H9 (cell line): ENCODE measurements at regions not wholly inside any gene's neighbourhood (a gene's known extent, or its start where the extent isn't known, plus 50 kb on each side); places are given as distances from the start of the nearest gene placed in this dataset.
A peak's percentile ranks its signal among the peaks of the same experiment; 100 is the strongest.

Experiments
- DNase-seq: peaks from one replicate; pipeline ENCODE4 v3.0.0-alpha.2; 2017
- H2AFZ ChIP-seq: one replicate; pipeline ENCODE4 v1.6.1; 2013; ENCODE audit warnings: mild to moderate bottlenecking, low read length, control low read depth, moderate library complexity
- H2AK5ac ChIP-seq: 2 replicates; pipeline ENCODE4 v1.6.1; 2013; ENCODE audit warnings: low read length, control low read depth, mixed read lengths; ENCODE audit not compliant: insufficient read length
- H2BK120ac ChIP-seq: one replicate; pipeline ENCODE4 v1.6.1; 2013; ENCODE audit warnings: low read depth, mild to moderate bottlenecking, low read length, control low read depth, inconsistent platforms; ENCODE audit not compliant: poor library complexity, severe bottlenecking
- H2BK12ac ChIP-seq: 2 replicates; pipeline ENCODE4 v1.6.1; 2013; ENCODE audit warnings: low read length, control low read depth, mixed read lengths, low read depth; ENCODE audit not compliant: insufficient read length
- H2BK15ac ChIP-seq: 2 replicates; pipeline ENCODE4 v1.6.1; 2013; ENCODE audit warnings: low read depth, low read length, control low read depth
- H2BK20ac ChIP-seq: one replicate; pipeline ENCODE4 v1.6.1; 2013; ENCODE audit warnings: low read depth, mild to moderate bottlenecking, low read length, control low read depth, inconsistent platforms; ENCODE audit not compliant: poor library complexity, severe bottlenecking
- H2BK5ac ChIP-seq: 2 replicates; pipeline ENCODE4 v1.6.1; 2013; ENCODE audit warnings: low read length, control low read depth, mixed read lengths; ENCODE audit not compliant: insufficient read length
- H3K14ac ChIP-seq: 2 replicates; pipeline ENCODE4 v1.6.1; 2013; ENCODE audit warnings: low read length, control low read depth; ENCODE audit not compliant: insufficient read depth
- H3K18ac ChIP-seq: 2 replicates; pipeline ENCODE4 v1.6.1; 2013; ENCODE audit warnings: low read depth, mild to moderate bottlenecking, mixed read lengths, low read length, control low read depth; ENCODE audit not compliant: insufficient read length
- H3K23ac ChIP-seq: 2 replicates; pipeline ENCODE4 v1.6.1; 2013; ENCODE audit warnings: low read length, control low read depth, mixed read lengths, low read depth; ENCODE audit not compliant: insufficient read length
- H3K23me2 ChIP-seq: 2 replicates; pipeline ENCODE4 v1.6.1; 2013; ENCODE audit warnings: low read depth, mild to moderate bottlenecking, mixed read lengths, low read length, control low read depth; ENCODE audit not compliant: insufficient read length, poor library complexity, severe bottlenecking
- H3K27ac ChIP-seq: 2 replicates; pipeline ENCODE4 v1.5.1; 2013; ENCODE audit warnings: low read length, control low read depth, mixed read lengths, low read depth; ENCODE audit not compliant: insufficient read length
- H3K27me3 ChIP-seq: 2 replicates; pipeline ENCODE4 v1.6.1; 2013; ENCODE audit warnings: low read length, control low read depth, inconsistent platforms; ENCODE audit not compliant: insufficient read depth
- H3K4ac ChIP-seq: 2 replicates; pipeline ENCODE4 v1.6.1; 2013; ENCODE audit warnings: low read depth, mild to moderate bottlenecking, control low read depth, inconsistent platforms, low read length, moderate library complexity
- H3K4me1 ChIP-seq: 2 replicates; pipeline ENCODE4 v1.6.1; 2013; ENCODE audit warnings: low read length, control low read depth, inconsistent platforms; ENCODE audit not compliant: insufficient read depth
- H3K4me2 ChIP-seq: 2 replicates; pipeline ENCODE4 v1.6.1; 2013; ENCODE audit warnings: low read length, control low read depth, mixed read lengths; ENCODE audit not compliant: insufficient read length, insufficient read depth
- H3K56ac ChIP-seq: 2 replicates; pipeline ENCODE4 v1.6.1; 2013; ENCODE audit warnings: low read depth, mild to moderate bottlenecking, mixed read lengths, low read length, control low read depth; ENCODE audit not compliant: insufficient read length
- H3K79me1 ChIP-seq: 2 replicates; pipeline ENCODE4 v1.6.1; 2013; ENCODE audit warnings: low read depth, mild to moderate bottlenecking, moderate library complexity, low read length, control low read depth, inconsistent platforms; ENCODE audit not compliant: insufficient read depth, poor library complexity, severe bottlenecking
- H3K79me2 ChIP-seq: 2 replicates; pipeline ENCODE4 v1.6.1; 2013; ENCODE audit warnings: low read length, control low read depth, inconsistent platforms; ENCODE audit not compliant: insufficient read depth
- H3K9ac ChIP-seq: 2 replicates; pipeline ENCODE4 v1.6.1; 2013; ENCODE audit warnings: low read length, control low read depth, mixed read lengths; ENCODE audit not compliant: insufficient read length; ENCODE audit errors: extremely low read depth
- H3K9me3 ChIP-seq: one replicate; pipeline ENCODE4 v1.6.1; 2013; ENCODE audit warnings: low read depth, low read length, inconsistent platforms; ENCODE audit not compliant: control insufficient read depth
- H3T11ph ChIP-seq: one replicate; pipeline ENCODE4 v1.6.1; 2013; ENCODE audit warnings: mild to moderate bottlenecking, low read length, control low read depth, inconsistent platforms
- H4K20me1 ChIP-seq: one replicate; pipeline ENCODE4 v1.6.1; 2013; ENCODE audit not compliant: control insufficient read depth, insufficient read length, insufficient read depth
- H4K5ac ChIP-seq: 2 replicates; pipeline ENCODE4 v1.6.1; 2013; ENCODE audit warnings: low read depth, mild to moderate bottlenecking, mixed read lengths, low read length, control low read depth; ENCODE audit not compliant: insufficient read length
- H4K8ac ChIP-seq: replicated peaks from 2 replicates; pipeline ENCODE4 v1.6.1; 2013; ENCODE audit warnings: low read length, control low read depth, mixed read lengths, low read depth; ENCODE audit not compliant: insufficient read length
- H4K91ac ChIP-seq: 2 replicates; pipeline ENCODE4 v1.6.1; 2013; ENCODE audit warnings: low read depth, mild to moderate bottlenecking, moderate library complexity, mixed read lengths, low read length, control low read depth; ENCODE audit not compliant: insufficient read length
- H3K27ac Mint-ChIP-seq, 3 experiments: 2 replicates in 2 of 3; 3 replicates in 1 of 3; pipeline ENCODE4 v1.8.0; 2020 to 2021; ENCODE audit warnings: mixed read lengths in 3 of 3, mild to moderate bottlenecking in 1 of 3, moderate library complexity in 1 of 3
- H3K27me3 Mint-ChIP-seq: 2 replicates; pipeline ENCODE4 v1.8.0; 2021; ENCODE audit warnings: low read depth, mild to moderate bottlenecking, moderate library complexity, mixed read lengths
- H3K36me3 Mint-ChIP-seq, 3 experiments: 2 replicates in 2 of 3; 3 replicates in 1 of 3; pipeline ENCODE4 v1.8.0; 2020 to 2021; ENCODE audit warnings: low read depth in 3 of 3, mixed read lengths in 3 of 3; ENCODE audit not compliant: insufficient read depth in 1 of 3
- H3K4me1 Mint-ChIP-seq, 2 experiments: 2 replicates each; pipeline ENCODE4 v1.8.0; 2020; ENCODE audit warnings: mixed read lengths in 2 of 2
- H3K4me3 Mint-ChIP-seq, 2 experiments: 2 replicates in 1 of 2; 3 replicates in 1 of 2; pipeline ENCODE4 v1.8.0; 2020 to 2021; ENCODE audit warnings: mild to moderate bottlenecking in 2 of 2, mixed read lengths in 2 of 2, moderate library complexity in 1 of 2
- H3K9me3 Mint-ChIP-seq, 2 experiments: 2 replicates in 1 of 2; 3 replicates in 1 of 2; pipeline ENCODE4 v1.8.0; 2020; ENCODE audit warnings: mild to moderate bottlenecking in 2 of 2, mixed read lengths in 2 of 2, moderate library complexity in 1 of 2
- CTCF ChIP-seq: fragments of 200-600 bp; sonication (generic); conservative IDR thresholded peaks from 3 replicates; pipeline ENCODE4 v1.8.0; 2021; ENCODE audit warnings: antibody characterized with exemption, mild to moderate bottlenecking
- WGBS: extraction: QIAGEN DNeasy Blood & Tissue Kit; methylation state at CpG from one replicate; pipeline ENCODE4 v1.1.7; 2013; ENCODE audit warnings: missing lambda C conversion rate, low lambda C conversion rate, mixed read lengths; ENCODE audit not compliant: insufficient read length; ENCODE audit errors: extremely low coverage; 5-methylcytosine and 5-hydroxymethylcytosine counted together

- no peak; the same call in 2 of the 3 replicates for TF ChIP-seq CTCF
- WGBS: no CpG with 5 or more reads among the region's 6 CpGs
- no peak for DNase-seq
- Histone ChIP-seq H3T11ph (no peak overlapping the region), H3K14ac (no peak overlapping the region), H2BK20ac (no peak overlapping the region), H3K27me3 (no peaks in the 10 kb centered on the region), H2BK5ac (no peak overlapping the region), H3K18ac (no peak overlapping the region), H3K79me1 (no peaks in the 10 kb centered on the region), H3K4me2 (no peak overlapping the region), H3K23me2 (no peaks in the 10 kb centered on the region), H3K56ac (no peak overlapping the region), H2AFZ (no peak overlapping the region), H3K4ac (no peak overlapping the region), H4K20me1 (no peaks in the 10 kb centered on the region), H4K91ac (no peak overlapping the region), H4K5ac (no peak overlapping the region), H2BK15ac (no peak overlapping the region), H4K8ac (no peak overlapping the region), H3K23ac (no peak overlapping the region), H2BK120ac (no peak overlapping the region), H2BK12ac (no peak overlapping the region), H3K9ac (no peak overlapping the region), H3K27ac (no peak overlapping the region), H3K79me2 (no peaks in the 10 kb centered on the region), H3K9me3 (no peaks in the 10 kb centered on the region), H2AK5ac (no peak overlapping the region), H3K4me1 (peaks cover 3% of the 10 kb centered on the region; the same call in 1 of the 2 replicates)
- H3K27ac Mint-ChIP-seq: peak overlapping the region in 1 of 3 experiments; percentile 44; a peak in 1 of 7 replicates
- no peak overlapping the region for H3K4me3 Mint-ChIP-seq
- H3K4me1 Mint-ChIP-seq: peaks cover 34 to 57% of the 10 kb centered on the region in 2 experiments
- peaks cover 3% of the 10 kb centered on the region in 2 experiments; a peak in 3 of 5 replicates for H3K9me3 Mint-ChIP-seq
- H3K36me3 Mint-ChIP-seq: peaks cover 40 to 84% (median 64%) of the 10 kb centered on the region in 3 experiments
- no peaks in the 10 kb centered on the region for H3K27me3 Mint-ChIP-seq
Observed at GRCh38 chr1:223016890-223017289, 126.2 kb downstream of the TLR5 start.
